H1 (cell line): ENCODE measurements at regions not wholly inside any gene's neighbourhood (a gene's known extent, or its start where the extent isn't known, plus 50 kb on each side); places are given as distances from the start of the nearest gene placed in this dataset.

Experiments used
- CTCF ChIA-PET: fragments of 300-600 bp; sonication (Branson Sonifier 250); formaldehyde crosslinking; loops from one replicate; lab custom pipeline; 2021; ENCODE audit not compliant: partially characterized antibody; lab: Charles Lee
- POLR2A ChIA-PET: fragments of 300-600 bp; sonication (Branson Sonifier 250); formaldehyde crosslinking; loops from one replicate; lab custom pipeline; 2021; ENCODE audit warnings: inconsistent platforms; ENCODE audit not compliant: partially characterized antibody; lab: Charles Lee
- DNase-seq, 2 experiments: peaks; one replicate each; pipeline versions ENCODE4 v3.0.0 to v3.0.0-alpha.2; 2010 to 2022; ENCODE audit warnings: low spot score in 2 of 2, low read depth in 1 of 2, mixed read lengths in 1 of 2
- FAIRE-seq: peaks from 2 replicates; lab custom pipeline; 2011; peaks lifted over from hg19 to GRCh38; lab: Jason Lieb, UNC
- H2AFZ ChIP-seq: 2 replicates; pipeline ENCODE4 v1.8.1; 2012; ENCODE audit warnings: low read length, inconsistent platforms
- H2AK5ac ChIP-seq: 2 replicates; pipeline ENCODE4 v1.6.1; 2013; ENCODE audit warnings: low read depth, low read length
- H2BK120ac ChIP-seq: replicated peaks from 2 replicates; pipeline ENCODE3; 2013; ENCODE audit warnings: low read depth, low read length, inconsistent platforms
- H2BK12ac ChIP-seq: 2 replicates; pipeline ENCODE4 v1.6.1; 2013; ENCODE audit warnings: low read depth, low read length
- H2BK15ac ChIP-seq: 2 replicates; pipeline ENCODE4 v1.6.1; 2013; ENCODE audit warnings: low read length
- H2BK20ac ChIP-seq: 2 replicates; pipeline ENCODE4 v1.6.1; 2013; ENCODE audit warnings: low read length
- H2BK5ac ChIP-seq: 2 replicates; pipeline ENCODE4 v1.6.1; 2013; ENCODE audit warnings: low read depth, low read length
- H3K14ac ChIP-seq: 2 replicates; pipeline ENCODE4 v1.6.1; 2013; ENCODE audit warnings: inconsistent platforms; ENCODE audit not compliant: insufficient read length
- H3K18ac ChIP-seq: 2 replicates; pipeline ENCODE4 v1.6.1; 2013; ENCODE audit warnings: low read length; ENCODE audit errors: extremely low read depth
- H3K23ac ChIP-seq: 2 replicates; pipeline ENCODE4 v1.6.1; 2013; ENCODE audit warnings: inconsistent platforms; ENCODE audit not compliant: insufficient read length
- H3K23me2 ChIP-seq: 2 replicates; pipeline ENCODE4 v1.6.1; 2013; ENCODE audit warnings: low read depth, low read length
- H3K27ac ChIP-seq: 2 replicates; pipeline ENCODE4 v1.6.1; 2011; ENCODE audit warnings: low read depth, low read length, inconsistent platforms
- H3K27me3 ChIP-seq, 4 experiments: replicated peaks in 1 of 4; 1 replicate in 1 of 4; 2 replicates in 3 of 4; pipeline versions ENCODE4 v1.6.1 to v1.8.1; 2011 to 2013; ENCODE audit warnings: low read length in 3 of 4, mild to moderate bottlenecking in 3 of 4, inconsistent platforms in 2 of 4, mixed read lengths in 2 of 4, moderate library complexity in 1 of 4; ENCODE audit not compliant: control insufficient read depth in 3 of 4, insufficient read depth in 3 of 4; ENCODE audit errors: extremely low read depth in 1 of 4
- H3K36me3 ChIP-seq, 4 experiments: 2 replicates each; pipeline versions ENCODE4 v1.6.1 to v1.8.1; 2011 to 2013; ENCODE audit warnings: mild to moderate bottlenecking in 4 of 4, low read length in 3 of 4, moderate library complexity in 2 of 4, control low read depth in 1 of 4, inconsistent platforms in 1 of 4; ENCODE audit not compliant: insufficient read depth in 4 of 4, control insufficient read depth in 2 of 4
- H3K4ac ChIP-seq: replicated peaks from 2 replicates; pipeline ENCODE3; 2013; ENCODE audit warnings: low read length, low read depth, mixed read lengths, inconsistent platforms; ENCODE audit not compliant: insufficient read length
- H3K4me1 ChIP-seq, 4 experiments: replicated peaks in 1 of 4; 1 replicate in 1 of 4; 2 replicates in 3 of 4; pipeline versions ENCODE4 v1.6.1 to v1.8.1; 2011 to 2013; ENCODE audit warnings: low read length in 3 of 4, inconsistent platforms in 2 of 4, mixed read lengths in 1 of 4; ENCODE audit not compliant: insufficient read depth in 4 of 4, control insufficient read depth in 3 of 4
- H3K4me2 ChIP-seq, 2 experiments: 2 replicates each; pipeline versions ENCODE4 v1.6.1 to v1.8.1; 2011 to 2013; ENCODE audit warnings: low read depth in 2 of 2, low read length in 2 of 2, control low read depth in 1 of 2, inconsistent platforms in 1 of 2, mild to moderate bottlenecking in 1 of 2; ENCODE audit not compliant: insufficient read depth in 1 of 2
- H3K4me3 ChIP-seq, 4 experiments: fragments of 200-600, 300-600 bp in 1 of 4; sonication (generic), shearing (Covaris generic), sonication (Bioruptor Twin) in 1 of 4; 2 replicates each; pipeline versions ENCODE4 v1.5.1 to v1.8.1; 2011 to 2016; ENCODE audit warnings: low read length in 4 of 4, low read depth in 3 of 4, control low read depth in 2 of 4, inconsistent platforms in 2 of 4, mild to moderate bottlenecking in 2 of 4, mixed read lengths in 1 of 4, moderate library complexity in 1 of 4; ENCODE audit not compliant: insufficient read depth in 2 of 4; ENCODE audit errors: extremely low read depth in 1 of 4
- H3K56ac ChIP-seq: replicated peaks from 2 replicates; pipeline ENCODE3; 2013; ENCODE audit warnings: low read depth, mild to moderate bottlenecking, mixed read lengths, low read length, inconsistent platforms; ENCODE audit not compliant: insufficient read length
- H3K79me1 ChIP-seq: 2 replicates; pipeline ENCODE4 v1.6.1; 2013; ENCODE audit warnings: low read depth, low read length, control low read depth
- H3K79me2 ChIP-seq, 2 experiments: 2 replicates each; pipeline versions ENCODE4 v1.6.1 to v1.8.1; 2012 to 2013; ENCODE audit warnings: low read length in 2 of 2, mild to moderate bottlenecking in 2 of 2, inconsistent platforms in 1 of 2; ENCODE audit not compliant: insufficient read depth in 2 of 2, control insufficient read depth in 1 of 2
- H3K9ac ChIP-seq, 4 experiments: replicated peaks in 1 of 4; 1 replicate in 1 of 4; 2 replicates in 3 of 4; pipeline versions ENCODE4 v1.6.1 to v1.8.1; 2011 to 2013; ENCODE audit warnings: low read depth in 3 of 4, low read length in 3 of 4, control low read depth in 2 of 4, mild to moderate bottlenecking in 2 of 4, moderate library complexity in 2 of 4, inconsistent platforms in 1 of 4; ENCODE audit errors: extremely low read depth in 1 of 4
- H3K9me3 ChIP-seq, 2 experiments: 2 replicates each; pipeline versions ENCODE4 v1.6.1 to v1.8.1; 2012 to 2013; ENCODE audit warnings: mild to moderate bottlenecking in 2 of 2, moderate library complexity in 2 of 2, control low read depth in 1 of 2, inconsistent platforms in 1 of 2, low read depth in 1 of 2, low read length in 1 of 2, mixed read lengths in 1 of 2; ENCODE audit not compliant: insufficient read depth in 2 of 2
- H4K20me1 ChIP-seq, 2 experiments: replicated peaks in 1 of 2; 2 replicates each; pipeline versions ENCODE3 to v1.8.1; 2011 to 2013; ENCODE audit warnings: inconsistent platforms in 2 of 2, low read length in 2 of 2, mild to moderate bottlenecking in 1 of 2; ENCODE audit not compliant: insufficient read depth in 2 of 2, control insufficient read depth in 1 of 2
- H4K5ac ChIP-seq: 2 replicates; pipeline ENCODE4 v1.6.1; 2013; ENCODE audit warnings: low read length, low read depth, mixed read lengths, inconsistent platforms; ENCODE audit not compliant: insufficient read length
- H4K8ac ChIP-seq: 2 replicates; pipeline ENCODE4 v1.8.0; 2013; ENCODE audit warnings: mild to moderate bottlenecking, moderate library complexity, low read length, inconsistent platforms; ENCODE audit not compliant: insufficient read depth; ENCODE audit errors: extremely low read depth
- H4K91ac ChIP-seq: replicated peaks from 2 replicates; pipeline ENCODE3; 2013; ENCODE audit warnings: low read length, mixed read lengths, inconsistent platforms; ENCODE audit not compliant: insufficient read length
- CBX5 ChIP-seq: fragments of 300-800, 300-1000 bp; sonication (generic); IDR thresholded peaks from 2 replicates; pipeline ENCODE4 v1.7.1; 2016; ENCODE audit warnings: antibody characterized with exemption, low read length, low read depth
- JUND ChIP-seq: IDR thresholded peaks from 2 replicates; pipeline ENCODE4 v1.6.1; 2011; ENCODE audit warnings: mild to moderate bottlenecking, improper control_type of control experiment, low read length
- RNF2 ChIP-seq: fragments of 200-900, 300-1000 bp; sonication (generic); IDR thresholded peaks from 2 replicates; pipeline ENCODE4 v1.7.1; 2016; ENCODE audit warnings: borderline replicate concordance, low read depth, mild to moderate bottlenecking, antibody characterized with exemption, low read length; ENCODE audit not compliant: poor library complexity, severe bottlenecking; ENCODE audit errors: missing control alignments
- SP1 ChIP-seq: IDR thresholded peaks from 2 replicates; pipeline ENCODE4 v1.6.1; 2011; ENCODE audit warnings: low read depth, low read length
- SUZ12 ChIP-seq: fragments of 200-600 bp; sonication (generic); IDR thresholded peaks from 2 replicates; pipeline ENCODE4 v1.6.1; 2012; ENCODE audit warnings: mild to moderate bottlenecking, inconsistent platforms, low read length, moderate library complexity, mixed read lengths
- TF ChIP-seq, protein P1 (sequence below): IDR thresholded peaks from 2 replicates; pipeline ENCODE4 v1.6.1; 2012; ENCODE audit warnings: inconsistent platforms

- TF ChIP-seq SUZ12 (no peak), CBX5 (no peak), SP1 (no peak), JUND (peak; percentile 80; the same call in 1 of the 2 replicates), RNF2 (no peak)
- TF ChIP-seq, protein P1, sequence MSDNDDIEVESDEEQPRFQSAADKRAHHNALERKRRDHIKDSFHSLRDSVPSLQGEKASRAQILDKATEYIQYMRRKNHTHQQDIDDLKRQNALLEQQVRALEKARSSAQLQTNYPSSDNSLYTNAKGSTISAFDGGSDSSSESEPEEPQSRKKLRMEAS, result no peak
- Histone ChIP-seq H3K36me3 (no peaks in the 10 kb centered on the region), H4K8ac (no peak overlapping the region), H3K4me3 (no peak overlapping the region), H4K5ac (no peak overlapping the region), H3K4ac (no peak overlapping the region), H3K9ac (no peak overlapping the region), H3K27me3 (no peaks in the 10 kb centered on the region), H3K79me1 (no peaks in the 10 kb centered on the region), H2BK12ac (no peak overlapping the region), H3K14ac (no peak overlapping the region), H4K20me1 (no peaks in the 10 kb centered on the region), H2AFZ (no peak overlapping the region), H2BK120ac (no peak overlapping the region), H3K4me1 (no peaks in the 10 kb centered on the region), H3K79me2 (no peaks in the 10 kb centered on the region), H4K91ac (no peak overlapping the region), H3K56ac (no peak overlapping the region), H2BK20ac (no peak overlapping the region), H3K9me3 (no peaks in the 10 kb centered on the region), H3K23ac (no peak overlapping the region), H3K18ac (no peak overlapping the region), H3K4me2 (no peak overlapping the region), H2AK5ac (no peak overlapping the region), H2BK5ac (no peak overlapping the region), H2BK15ac (no peak overlapping the region), H3K23me2 (no peaks in the 10 kb centered on the region), H3K27ac (no peak overlapping the region)
- FAIRE-seq, result no peak
- CTCF ChIA-PET, result interaction anchor here (2.3 kb wide), 1 partner anchor 150 kb away, joined by 5 read pairs; no protein-coding TSS in a partner anchor
- peak in 1 of 2 experiments; percentile 7 for DNase-seq
- POLR2A ChIA-PET, result no interaction called here
Observed at GRCh38 chr4:158020176-158020575, 152.6 kb downstream of the GASK1B start.
